HUES64 (cell line): ENCODE measurements at regions not wholly inside any gene's neighbourhood (a gene's known extent, or its start where the extent isn't known, plus 50 kb on each side); places are given as distances from the start of the nearest gene placed in this dataset.
"Not testable (repeated sequence)": the region's sequence is repeated elsewhere in the genome, so short reads cannot be mapped to it uniquely, and the experiment has no call there.

Experiments used
- H3K27ac ChIP-seq: 2 replicates; pipeline ENCODE4 v1.7.0; 2013; ENCODE audit warnings: low read depth, low read length, inconsistent platforms
- H3K27me3 ChIP-seq: 2 replicates; pipeline ENCODE4 v1.6.1; 2013; ENCODE audit warnings: mild to moderate bottlenecking, low read length; ENCODE audit not compliant: insufficient read depth
- H3K36me3 ChIP-seq: 2 replicates; pipeline ENCODE4 v1.6.1; 2013; ENCODE audit warnings: mild to moderate bottlenecking, low read length; ENCODE audit not compliant: insufficient read depth
- H3K4me1 ChIP-seq: 2 replicates; pipeline ENCODE4 v1.6.1; 2013; ENCODE audit warnings: mild to moderate bottlenecking, low read length, moderate library complexity; ENCODE audit not compliant: insufficient read depth
- H3K4me3 ChIP-seq: 2 replicates; pipeline ENCODE4 v1.5.1; 2013; ENCODE audit warnings: mild to moderate bottlenecking, low read length, moderate library complexity
- H3K9ac ChIP-seq: 2 replicates; pipeline ENCODE4 v1.6.1; 2013; ENCODE audit warnings: mild to moderate bottlenecking, low read depth, low read length
- H3K9me3 ChIP-seq: 2 replicates; pipeline ENCODE4 v1.6.1; 2013; ENCODE audit warnings: low read depth, low read length; ENCODE audit not compliant: insufficient read depth
- WGBS: fragments of 150-250, 120-280 bp; methylation state at CpG from one replicate; pipeline ENCODE4 v1.1.7; 2013; ENCODE audit warnings: missing lambda C conversion rate; 5-methylcytosine and 5-hydroxymethylcytosine counted together

- no peak overlapping the region for H3K27ac ChIP-seq
- H3K4me1 ChIP-seq = no peaks in the 10 kb centered on the region
- 65% methylated on average over 2 of the region's 2 CpGs for WGBS
- H3K9me3 ChIP-seq = peaks cover 85% of the 10 kb centered on the region
- H3K27me3 ChIP-seq = no peaks in the 10 kb centered on the region
- H3K36me3 ChIP-seq = no peaks in the 10 kb centered on the region
- no peak overlapping the region for H3K4me3 ChIP-seq
- H3K9ac ChIP-seq = no peak overlapping the region
These were observed 97.4 kb downstream of the EMB start for GRCh38 chr5:50343715-50344114.

GRCh38 chr5:50340757-50341156, 100.3 kb downstream of the EMB start:
- 85% methylated on average over 2 of the region's 2 CpGs for WGBS

GRCh38 chr5:50330633-50331032, 110.5 kb downstream of the EMB start:
- not testable (repeated sequence) for H3K27me3 ChIP-seq, H3K4me1 ChIP-seq, H3K4me3 ChIP-seq, H3K27ac ChIP-seq, H3K36me3 ChIP-seq, H3K9ac ChIP-seq
- 75% methylated on average over 6 of the region's 6 CpGs for WGBS
- H3K9me3 ChIP-seq = peaks cover 66% of the 10 kb centered on the region

More at GRCh38 chr5:50340757-50341156, 100.3 kb downstream of the EMB start:
- H3K9ac ChIP-seq = no peak overlapping the region
- H3K36me3 ChIP-seq = no peaks in the 10 kb centered on the region
- no peaks in the 10 kb centered on the region for H3K27me3 ChIP-seq
- no peaks in the 10 kb centered on the region for H3K4me1 ChIP-seq
- peaks cover 94% of the 10 kb centered on the region for H3K9me3 ChIP-seq
- no peak overlapping the region for H3K27ac ChIP-seq
- no peak overlapping the region for H3K4me3 ChIP-seq

- H3K27me3 ChIP-seq = no peaks in the 10 kb centered on the region
- no peaks in the 10 kb centered on the region for H3K4me1 ChIP-seq
- no peak overlapping the region for H3K27ac ChIP-seq
- no peaks in the 10 kb centered on the region for H3K36me3 ChIP-seq
- no peak overlapping the region for H3K9ac ChIP-seq
- 69% methylated on average over 4 of the region's 6 CpGs for WGBS
- H3K9me3 ChIP-seq = peaks cover 78% of the 10 kb centered on the region
- no peak overlapping the region for H3K4me3 ChIP-seq
These were observed 112.8 kb downstream of the EMB start for GRCh38 chr5:50328193-50328729.

- H3K9me3 ChIP-seq = peaks cover 88% of the 10 kb centered on the region
- no peaks in the 10 kb centered on the region for H3K27me3 ChIP-seq
- H3K9ac ChIP-seq = no peak overlapping the region
- H3K27ac ChIP-seq = no peak overlapping the region
- H3K4me3 ChIP-seq = no peak overlapping the region
- H3K4me1 ChIP-seq = no peaks in the 10 kb centered on the region
- 22% methylated on average over 1 of the region's 4 CpGs for WGBS
- H3K36me3 ChIP-seq = no peaks in the 10 kb centered on the region
These were observed 115.8 kb downstream of the EMB start for GRCh38 chr5:50325237-50325832.

- H3K9me3 ChIP-seq = peaks cover 90% of the 10 kb centered on the region
- H3K36me3 ChIP-seq = no peaks in the 10 kb centered on the region
- H3K27ac ChIP-seq = no peak overlapping the region
- H3K9ac ChIP-seq = no peak overlapping the region
- WGBS = no CpG with 5 or more reads among the region's 1 CpG
- H3K27me3 ChIP-seq = no peaks in the 10 kb centered on the region
- H3K4me1 ChIP-seq = no peaks in the 10 kb centered on the region
- no peak overlapping the region for H3K4me3 ChIP-seq
These were observed 120.8 kb downstream of the EMB start for GRCh38 chr5:50320131-50320749.

- peaks cover 98% of the 10 kb centered on the region for H3K9me3 ChIP-seq
- H3K4me3 ChIP-seq = no peak overlapping the region
- no CpG with 5 or more reads among the region's 1 CpG for WGBS
- H3K4me1 ChIP-seq = no peaks in the 10 kb centered on the region
- H3K27ac ChIP-seq = no peak overlapping the region
- H3K27me3 ChIP-seq = no peaks in the 10 kb centered on the region
- H3K9ac ChIP-seq = no peak overlapping the region
- H3K36me3 ChIP-seq = no peaks in the 10 kb centered on the region
These were observed 122.9 kb downstream of the EMB start for GRCh38 chr5:50318220-50318619.

GRCh38 chr5:50306488-50306887, 134.6 kb downstream of the EMB start:
- H3K36me3 ChIP-seq, H3K4me3 ChIP-seq, H3K4me1 ChIP-seq, H3K27me3 ChIP-seq, H3K9ac ChIP-seq, H3K27ac ChIP-seq: not testable (repeated sequence)
- H3K9me3 ChIP-seq = peaks cover 52% of the 10 kb centered on the region
- 100% methylated on average over 2 of the region's 4 CpGs for WGBS

GRCh38 chr5:50302815-50303490, 138.1 kb downstream of the EMB start:
- Histone ChIP-seq H3K9ac (no peak overlapping the region), H3K4me3 (no peak overlapping the region), H3K36me3 (no peaks in the 10 kb centered on the region), H3K27me3 (no peaks in the 10 kb centered on the region), H3K9me3 (peaks cover 82% of the 10 kb centered on the region), H3K27ac (no peak overlapping the region), H3K4me1 (no peaks in the 10 kb centered on the region)
- 91% methylated on average over 3 of the region's 3 CpGs for WGBS

GRCh38 chr5:50301756-50302155, 139.3 kb downstream of the EMB start:
- no peaks in the 10 kb centered on the region for H3K27me3 ChIP-seq
- no peaks in the 10 kb centered on the region for H3K36me3 ChIP-seq
- WGBS = 67% methylated on average over 1 of the region's 1 CpG
- no peak overlapping the region for H3K4me3 ChIP-seq
- H3K4me1 ChIP-seq = no peaks in the 10 kb centered on the region
- H3K27ac ChIP-seq = no peak overlapping the region
- H3K9ac ChIP-seq = no peak overlapping the region
- H3K9me3 ChIP-seq = peaks cover 82% of the 10 kb centered on the region

- Histone ChIP-seq H3K4me1 (no peaks in the 10 kb centered on the region), H3K27ac (no peak overlapping the region), H3K9me3 (peaks cover 76% of the 10 kb centered on the region), H3K27me3 (no peaks in the 10 kb centered on the region), H3K9ac (no peak overlapping the region), H3K36me3 (no peaks in the 10 kb centered on the region), H3K4me3 (no peak overlapping the region)
- 81% methylated on average over 1 of the region's 1 CpG for WGBS
These were observed 140.2 kb downstream of the EMB start for GRCh38 chr5:50300878-50301277.
